HCT116 (cell line): ENCODE measurements at regions not wholly inside any gene's neighbourhood (a gene's known extent, or its start where the extent isn't known, plus 50 kb on each side); places are given as distances from the start of the nearest gene placed in this dataset.

Experiments
- ATAC-seq: fragments of 200-7000 bp; cut with Tn5 transposase; 2 replicates; pipeline ENCODE4 v1.9.1; 2020; ENCODE audit warnings: mild to moderate bottlenecking, moderate library complexity
- BruUV-seq: library from RNA; stranded (reverse); fragments of 400-500 nt; replicated peaks from 2 replicates; lab custom pipeline; 2021; lab: Mats Ljungman, UMichigan
- CTCF ChIA-PET: fragments of 300-600 bp; sonication (Branson Sonifier 250); formaldehyde crosslinking; loops from one replicate; lab custom pipeline; 2021; ENCODE audit warnings: antibody characterized with exemption; lab: Charles Lee
- POLR2A ChIA-PET: fragments of 300-600, 350-600 bp; sonication (Branson Sonifier 250); formaldehyde crosslinking; loops from one replicate; lab custom pipeline; 2021; ENCODE audit warnings: antibody characterized with exemption; lab: Charles Lee
- RAD21 ChIA-PET, 2 experiments: fragments of 300-600 bp; sonication (Branson Sonifier 250); formaldehyde crosslinking; loops; one replicate each; lab custom pipeline; 2023; ENCODE audit warnings: low total read pairs in 2 of 2; ENCODE audit not compliant: uncharacterized antibody in 2 of 2, unreplicated experiment in 2 of 2, low non-redundant PET in 1 of 2; lab: Charles Lee
- DNase-seq: peaks from one replicate; pipeline ENCODE4 v3.0.0-alpha.2; 2010; ENCODE audit warnings: low read depth, low spot score
- H2AFZ ChIP-seq: fragments of 200-600 bp; shearing (Covaris generic), sonication (generic); 2 replicates; pipeline ENCODE4 v1.6.1; 2017; ENCODE audit warnings: low read depth, mixed run types, mixed read lengths, antibody characterized with exemption, low read length; ENCODE audit not compliant: poor library complexity, severe bottlenecking
- H3K27ac ChIP-seq: 2 replicates; pipeline ENCODE4 v1.5.1; 2012; ENCODE audit warnings: low read depth, low read length
- H3K27me3 ChIP-seq: fragments of 200-600 bp; sonication (generic); 2 replicates; pipeline ENCODE4 v1.6.1; 2016; ENCODE audit warnings: mixed run types, low read length, mixed read lengths; ENCODE audit not compliant: insufficient read depth
- H3K36me3 ChIP-seq, 2 experiments: fragments of 200-500 bp in 1 of 2; fragments of 200-600 bp in 1 of 2; sonication (Bioruptor generic) in 1 of 2; sonication (generic) in 1 of 2; 2 replicates each; pipeline versions ENCODE4 v1.5.1 to v1.6.1; 2014 to 2016; ENCODE audit warnings: low read length in 2 of 2, inconsistent platforms in 1 of 2, mixed read lengths in 1 of 2, mixed run types in 1 of 2; ENCODE audit not compliant: insufficient read depth in 2 of 2, control insufficient read depth in 1 of 2
- H3K4me1 ChIP-seq, 2 experiments: fragments of 200-600 bp in 1 of 2; sonication (generic) in 1 of 2; 2 replicates each; pipeline versions ENCODE4 v1.5.1 to v1.6.1; 2012 to 2017; ENCODE audit warnings: low read length in 2 of 2, inconsistent platforms in 1 of 2, mild to moderate bottlenecking in 1 of 2, mixed read lengths in 1 of 2, mixed run types in 1 of 2, moderate library complexity in 1 of 2; ENCODE audit not compliant: insufficient read depth in 2 of 2, control insufficient read depth in 1 of 2
- H3K4me2 ChIP-seq: fragments of 200-600 bp; sonication (generic); 2 replicates; pipeline ENCODE4 v1.6.1; 2017; ENCODE audit warnings: mixed run types, low read length, mixed read lengths
- H3K4me3 ChIP-seq, 2 experiments: fragments of 200-600 bp in 1 of 2; sonication (generic) in 1 of 2; replicated peaks in 1 of 2; 2 replicates each; pipeline ENCODE4 v1.5.1; 2011 to 2016; ENCODE audit warnings: low read length in 2 of 2, control low read depth in 1 of 2, low read depth in 1 of 2, mild to moderate bottlenecking in 1 of 2, mixed read lengths in 1 of 2, mixed run types in 1 of 2
- H3K79me2 ChIP-seq: fragments of 200-600 bp; sonication (generic); 2 replicates; pipeline ENCODE4 v1.6.1; 2017; ENCODE audit warnings: mild to moderate bottlenecking, mixed run types, low read length, moderate library complexity, mixed read lengths; ENCODE audit not compliant: insufficient read depth
- H3K9ac ChIP-seq: fragments of 200-600 bp; sonication (generic); 2 replicates; pipeline ENCODE4 v1.6.1; 2016; ENCODE audit warnings: low read length, mixed read lengths
- H3K9me2 ChIP-seq: fragments of 200-600 bp; sonication (generic), shearing (Covaris generic); 2 replicates; pipeline ENCODE4 v1.6.1; 2017; ENCODE audit warnings: mixed run types, mild to moderate bottlenecking, moderate library complexity; ENCODE audit not compliant: insufficient read depth
- H3K9me3 ChIP-seq, 2 experiments: fragments of 200-500 bp in 1 of 2; fragments of 200-600 bp in 1 of 2; sonication (Bioruptor generic) in 1 of 2; sonication (generic) in 1 of 2; 2 replicates each; pipeline ENCODE4 v1.6.1; 2014 to 2017; ENCODE audit warnings: low read length in 2 of 2, mixed read lengths in 2 of 2, inconsistent platforms in 1 of 2, low read depth in 1 of 2, mild to moderate bottlenecking in 1 of 2, mixed run types in 1 of 2, moderate library complexity in 1 of 2; ENCODE audit not compliant: control insufficient read depth in 1 of 2, insufficient read depth in 1 of 2
- H4K20me1 ChIP-seq: fragments of 200-600 bp; sonication (generic), shearing (Covaris generic); 2 replicates; pipeline ENCODE4 v1.6.1; 2017; ENCODE audit warnings: mixed run types, mild to moderate bottlenecking, moderate library complexity; ENCODE audit not compliant: insufficient read depth
- ATF3 ChIP-seq: IDR thresholded peaks from 2 replicates; pipeline ENCODE4 v1.6.1; 2012
- CEBPB ChIP-seq: IDR thresholded peaks from 2 replicates; pipeline ENCODE4 v1.6.1; 2012; ENCODE audit warnings: low read depth
- CTCF ChIP-seq, 3 experiments: fragments of 200-600 bp in 1 of 3; sonication (generic) in 1 of 3; IDR thresholded peaks in 2 of 3; conservative IDR thresholded peaks in 1 of 3; 2 replicates each; pipeline ENCODE4 v1.5.1; 2012 to 2017; ENCODE audit warnings: low read depth in 2 of 3, low read length in 2 of 3, antibody characterized with exemption in 1 of 3, borderline replicate concordance in 1 of 3, control low read depth in 1 of 3, mild to moderate bottlenecking in 1 of 3, mixed read lengths in 1 of 3, mixed run types in 1 of 3, moderate library complexity in 1 of 3; ENCODE audit not compliant: insufficient read depth in 1 of 3
- EZH2 ChIP-seq: fragments of 200-600 bp; sonication (generic); IDR thresholded peaks from 2 replicates; pipeline ENCODE4 v1.6.1; 2017; ENCODE audit warnings: antibody characterized with exemption, mixed run types
- EZH2phosphoT487 ChIP-seq: fragments of 200-600 bp; IDR thresholded peaks from 2 replicates; pipeline ENCODE4 v1.6.1; 2018; ENCODE audit warnings: antibody characterized with exemption, borderline replicate concordance
- FOSL1 ChIP-seq: IDR thresholded peaks from 2 replicates; pipeline ENCODE4 v1.6.1; 2012; ENCODE audit warnings: low read depth
- JUND ChIP-seq: IDR thresholded peaks from 2 replicates; pipeline ENCODE4 v1.6.1; 2012
- MAX ChIP-seq: IDR thresholded peaks from 2 replicates; pipeline ENCODE4 v1.6.1; 2012
- SIN3A ChIP-seq: IDR thresholded peaks from 2 replicates; pipeline ENCODE4 v1.6.1; 2012; ENCODE audit warnings: low read depth
- SP1 ChIP-seq: IDR thresholded peaks from 2 replicates; pipeline ENCODE4 v1.6.1; 2012; ENCODE audit warnings: low read depth
- YY1 ChIP-seq: IDR thresholded peaks from 2 replicates; pipeline ENCODE4 v1.6.1; 2011; ENCODE audit warnings: low read length, low read depth, moderate library complexity, mild to moderate bottlenecking; ENCODE audit not compliant: insufficient replicate concordance; ENCODE audit errors: extremely low read depth
- intact Hi-C: fragments of 100-400 bp; cut with micrococcal nuclease; formaldehyde crosslinking; loops from 2 replicates; pipeline ENCODE4 v1.10.0; 2022

GRCh38 chr1:9453779-9454418 is 85.4 kb upstream of the SLC25A33 start:
- Histone ChIP-seq H3K9me3 (no peaks in the 10 kb centered on the region), H3K27ac (no peak overlapping the region), H3K4me2 (no peak overlapping the region), H3K9me2 (no peaks in the 10 kb centered on the region), H4K20me1 (no peaks in the 10 kb centered on the region), H3K9ac (no peak overlapping the region), H3K4me3 (no peak overlapping the region), H2AFZ (no peak overlapping the region), H3K4me1 (no peaks in the 10 kb centered on the region), H3K36me3 (no peaks in the 10 kb centered on the region), H3K79me2 (no peaks in the 10 kb centered on the region), H3K27me3 (no peaks in the 10 kb centered on the region)
- intact Hi-C loops, result no loop called here
- TF ChIP-seq MAX, result no peak
- no peak for TF ChIP-seq ATF3
- no peak for TF ChIP-seq FOSL1
- no peak for TF ChIP-seq YY1
- TF ChIP-seq EZH2phosphoT487, result no peak
- no peak for TF ChIP-seq SIN3A
- TF ChIP-seq JUND, result no peak
- no peak for TF ChIP-seq SP1
- no peak for TF ChIP-seq CEBPB
- no peak for TF ChIP-seq CTCF (IDR thresholded peaks at IDR 0.05 in 2 of 3, conservative IDR thresholded peaks at IDR 0.05 in 1 of 3; ENCODE audit: borderline replicate concordance in 1 of 3, insufficient read depth in 1 of 3, low read depth in 2 of 3, low read length in 2 of 3)
- TF ChIP-seq EZH2, result no peak
- ATAC-seq, result no peak
- CTCF ChIA-PET, result interaction anchor here (3.8 kb wide), 1 partner anchor 164 kb away, joined by 26 read pairs; no protein-coding TSS in a partner anchor
- no peak for DNase-seq
- POLR2A ChIA-PET, result no interaction called here
- BruUV-seq, result no TSS peak
- RAD21 ChIA-PET, result interaction anchor here in 1 of 2 experiments (0.9 to 1.0 kb wide), 2 partner anchors 159 to 187 kb away, joined by 3 to 4 read pairs; no protein-coding TSS in a partner anchor
